ENCODE measurements at regions not wholly inside any gene's neighbourhood (a gene's known extent, or its start where the extent isn't known, plus 50 kb on each side); places are given as distances from the start of the nearest gene placed in this dataset.

- Histone ChIP-seq H3K27ac (no peak overlapping the region), H3K4me1 (no peaks in the 10 kb centered on the region), H3K4me3 (no peak overlapping the region), H3K4me2 (no peak overlapping the region), H3K9me3 (no peaks in the 10 kb centered on the region)
- no peak for ATAC-seq
- POLR2A ChIA-PET, result no interaction called here
- WGBS (ENCODE audit: missing lambda C conversion rate), result 17% methylated on average over 3 of the region's 3 CpGs
- TF ChIP-seq PBX3 (IDR thresholded peaks at IDR 0.05) (no peak), MAX (IDR thresholded peaks at IDR 0.05) (no peak), HOXB13 (CRISPR knock-in tag; IDR thresholded peaks at IDR 0.05; ENCODE audit: low read depth) (no peak)
- no peak for DNase-seq (ENCODE audit: low read depth in 1 of 2, low spot score in 1 of 2)
- no peak for FAIRE-seq
- CTCF ChIA-PET, result no interaction called here
Measured at GRCh38 chr3:81164806-81165205, 596.6 kb downstream of the GBE1 start.

- no peaks in the 10 kb centered on the region for H3K4me1 ChIP-seq
- FAIRE-seq, result no peak
- no peak for ATAC-seq
- no peak overlapping the region for H3K27ac ChIP-seq
- no peak overlapping the region for H3K4me2 ChIP-seq
- H3K4me3 ChIP-seq, result no peak overlapping the region
- no peak for TF ChIP-seq CTCF (IDR thresholded peaks at IDR 0.05)
- TF ChIP-seq HOXA7 (CRISPR knock-in tag; IDR thresholded peaks at IDR 0.05), result no peak
- TF ChIP-seq USF2 (IDR thresholded peaks at IDR 0.05), result no peak
- CTCF ChIA-PET, result no interaction called here
- DNase-seq (ENCODE audit: low read depth in 1 of 2, low spot score in 1 of 2), result no peak
- POLR2A ChIA-PET, result no interaction called here
- no peaks in the 10 kb centered on the region for H3K9me3 ChIP-seq
- WGBS (ENCODE audit: missing lambda C conversion rate), result 8% methylated on average over 1 of the region's 1 CpG
Measured at GRCh38 chr3:81161851-81162250, 599.6 kb downstream of the GBE1 start.

- Histone ChIP-seq H3K4me3 (no peak overlapping the region), H3K9me3 (no peaks in the 10 kb centered on the region), H3K27ac (no peak overlapping the region), H3K4me2 (no peak overlapping the region), H3K4me1 (no peaks in the 10 kb centered on the region)
- ChIA-PET POLR2A (no interaction called here), CTCF (no interaction called here)
- ATAC-seq, result no peak
- TF ChIP-seq POLR2AphosphoS2 (conservative IDR thresholded peaks at IDR 0.05; ENCODE audit: low read length), result no peak
- TF ChIP-seq CEBPB (IDR thresholded peaks at IDR 0.05), result no peak
- TF ChIP-seq RCOR1 (IDR thresholded peaks at IDR 0.05; ENCODE audit: low read depth, low read length), result no peak
- TF ChIP-seq HES2 (IDR thresholded peaks at IDR 0.05), result no peak
- no peak for TF ChIP-seq HEYL (CRISPR knock-in tag; IDR thresholded peaks at IDR 0.05)
- FAIRE-seq, result no peak
- no peak for DNase-seq (ENCODE audit: low read depth in 1 of 2, low spot score in 1 of 2)
- 14% methylated on average over 4 of the region's 4 CpGs for WGBS (ENCODE audit: missing lambda C conversion rate)
Measured at GRCh38 chr3:81161100-81161499, 600.3 kb downstream of the GBE1 start.

- ATAC-seq (no peak; a peak in 2 of 6 replicates), DNase-seq (ENCODE audit: low read depth in 1 of 2, low spot score in 1 of 2) (no peak), FAIRE-seq (no peak)
- 8% methylated on average over 6 of the region's 7 CpGs for WGBS (ENCODE audit: missing lambda C conversion rate)
- Histone ChIP-seq H3K4me3 (no peak overlapping the region), H3K9me3 (no peaks in the 10 kb centered on the region), H3K4me2 (no peak overlapping the region), H3K4me1 (no peaks in the 10 kb centered on the region), H3K27ac (no peak overlapping the region)
- POLR2A ChIA-PET, result no interaction called here
- CTCF ChIA-PET, result no interaction called here
- TF ChIP-seq MYC (IDR thresholded peaks at IDR 0.05; ENCODE audit: borderline replicate concordance, low read length) (no peak), HOXB5 (CRISPR knock-in tag; IDR thresholded peaks at IDR 0.05) (no peak), EHMT2 (IDR thresholded peaks at IDR 0.05; ENCODE audit: low read depth) (no peak), SMC3 (IDR thresholded peaks at IDR 0.05) (no peak), HOXB13 (CRISPR knock-in tag; IDR thresholded peaks at IDR 0.05; ENCODE audit: low read depth) (no peak), ZNF302 (CRISPR knock-in tag; IDR thresholded peaks at IDR 0.05) (no peak), HMGXB4 (CRISPR knock-in tag; IDR thresholded peaks at IDR 0.05; ENCODE audit: borderline replicate concordance) (no peak), HES2 (IDR thresholded peaks at IDR 0.05) (no peak), ESRRA (IDR thresholded peaks at IDR 0.05; ENCODE audit: borderline replicate concordance, low read length) (no peak), CBX2 (IDR thresholded peaks at IDR 0.05; ENCODE audit: borderline replicate concordance, low read depth) (no peak), FOSB (CRISPR knock-in tag; IDR thresholded peaks at IDR 0.05) (no peak), SREBF2 (IDR thresholded peaks at IDR 0.05) (no peak), PHF8 (IDR thresholded peaks at IDR 0.05; ENCODE audit: borderline replicate concordance, low read depth) (no peak)
Measured at GRCh38 chr3:81154611-81155143, 606.8 kb downstream of the GBE1 start.

All from A549 (cell line).